SK-N-SH (cell line): ENCODE measurements at regions not wholly inside any gene's neighbourhood (a gene's known extent, or its start where the extent isn't known, plus 50 kb on each side); places are given as distances from the start of the nearest gene placed in this dataset.

Source experiments
- CTCF ChIP-seq: fragments of 200-600 bp; sonication (generic); IDR thresholded peaks from 2 replicates; pipeline ENCODE4 v1.6.1; 2017; ENCODE audit warnings: antibody characterized with exemption, mild to moderate bottlenecking, moderate library complexity
- ELF1 ChIP-seq: IDR thresholded peaks from 2 replicates; pipeline ENCODE4 v1.4.0; 2012
- EZH2phosphoT487 ChIP-seq: fragments of 200-600 bp; sonication (generic); IDR thresholded peaks from 2 replicates; pipeline ENCODE4 v1.6.1; 2017; ENCODE audit warnings: low read depth, mixed run types, mild to moderate bottlenecking, antibody characterized with exemption, moderate library complexity, borderline replicate concordance
- MXI1 ChIP-seq: IDR thresholded peaks from 2 replicates; pipeline ENCODE4 v1.6.1; 2012; ENCODE audit warnings: mild to moderate bottlenecking, low read depth, low read length, improper control_type of control experiment
- POLR2AphosphoS5 ChIP-seq: IDR thresholded peaks from 2 replicates; pipeline ENCODE4 v1.6.1; 2012; ENCODE audit warnings: low read depth, low read length
- REST ChIP-seq: IDR thresholded peaks from 2 replicates; pipeline ENCODE4 v1.6.1; 2012; ENCODE audit warnings: mild to moderate bottlenecking, low read depth, low read length, moderate library complexity
- RXRA ChIP-seq: IDR thresholded peaks from 2 replicates; pipeline ENCODE4 v1.4.0; 2012; ENCODE audit warnings: low read depth, mild to moderate bottlenecking, borderline replicate concordance
- SMC3 ChIP-seq: IDR thresholded peaks from 2 replicates; pipeline ENCODE4 v1.6.1; 2012; ENCODE audit warnings: low read depth, low read length, improper control_type of control experiment
- TCF12 ChIP-seq: IDR thresholded peaks from 2 replicates; pipeline ENCODE4 v1.4.0; 2012

DNA sequence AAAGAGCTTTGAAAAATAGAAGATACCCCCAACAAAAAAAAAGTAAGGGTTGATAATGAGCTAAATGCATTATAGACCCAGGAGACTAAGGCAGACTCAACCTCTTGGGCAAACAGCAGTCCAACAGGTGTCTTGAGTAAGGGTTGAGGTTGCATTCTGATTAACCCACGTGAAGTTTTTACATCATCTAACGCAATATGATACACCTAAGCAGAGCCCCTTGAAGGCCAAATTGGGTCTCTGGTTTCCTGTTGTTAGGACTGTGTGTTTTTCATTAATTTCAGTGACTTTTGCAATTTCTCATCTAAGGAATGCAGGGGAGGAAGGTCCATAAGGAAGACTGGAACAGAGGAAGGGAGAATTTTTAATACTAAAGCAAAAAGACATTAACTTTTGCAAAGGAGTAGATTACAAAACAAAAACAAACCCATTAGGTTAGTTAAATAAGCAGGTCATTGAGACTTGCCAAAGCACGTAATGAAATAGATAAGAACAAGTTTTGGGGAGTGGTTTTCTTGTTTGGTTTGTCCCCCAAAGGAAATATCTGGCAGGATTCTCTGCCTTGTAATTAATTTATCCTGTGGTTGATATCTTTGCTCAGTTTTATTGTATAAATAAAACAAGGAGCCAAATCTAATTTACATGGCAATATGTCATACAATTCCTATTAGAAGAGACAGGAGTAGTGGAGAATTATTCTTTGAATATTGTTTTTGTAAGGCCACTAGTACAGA, 244.3 kb downstream of the ETAA1 start:
- TF ChIP-seq CTCF (no peak), TCF12 (no peak), MXI1 (no peak), POLR2AphosphoS5 (no peak), EZH2phosphoT487 (no peak), RXRA (no peak), SMC3 (no peak), REST (no peak), ELF1 (no peak)
